GM19455 (cell line): ENCODE measurements at regions not wholly inside any gene's neighbourhood (a gene's known extent, or its start where the extent isn't known, plus 50 kb on each side); places are given as distances from the start of the nearest gene placed in this dataset.

Source experiments
- ATAC-seq: cut with Tn5 transposase; IDR thresholded peaks from one replicate; pipeline ENCODE4 v1.9.1; 2021; ENCODE audit not compliant: unreplicated experiment

DNA sequence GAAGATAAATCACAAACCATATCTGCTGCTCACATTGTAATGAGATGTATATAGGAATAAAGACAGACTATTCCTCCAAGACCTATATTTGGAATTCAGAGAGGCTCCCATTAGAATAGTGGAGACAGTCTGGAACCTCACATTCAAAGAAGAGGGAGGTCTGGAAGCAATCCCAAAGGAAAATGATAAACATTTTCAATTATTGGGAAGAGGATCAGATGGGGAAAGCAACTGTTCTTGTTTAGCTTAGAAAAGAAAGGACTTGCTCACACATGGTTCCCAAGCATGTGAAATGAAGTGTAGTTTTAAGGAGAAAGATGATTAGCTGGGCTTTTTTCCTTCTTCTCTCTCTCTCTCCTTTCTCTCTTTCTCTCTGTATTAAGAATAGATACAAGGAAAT lies 193.0 kb upstream of the LMNTD1 start:
- ATAC-seq, result no peak

DNA sequence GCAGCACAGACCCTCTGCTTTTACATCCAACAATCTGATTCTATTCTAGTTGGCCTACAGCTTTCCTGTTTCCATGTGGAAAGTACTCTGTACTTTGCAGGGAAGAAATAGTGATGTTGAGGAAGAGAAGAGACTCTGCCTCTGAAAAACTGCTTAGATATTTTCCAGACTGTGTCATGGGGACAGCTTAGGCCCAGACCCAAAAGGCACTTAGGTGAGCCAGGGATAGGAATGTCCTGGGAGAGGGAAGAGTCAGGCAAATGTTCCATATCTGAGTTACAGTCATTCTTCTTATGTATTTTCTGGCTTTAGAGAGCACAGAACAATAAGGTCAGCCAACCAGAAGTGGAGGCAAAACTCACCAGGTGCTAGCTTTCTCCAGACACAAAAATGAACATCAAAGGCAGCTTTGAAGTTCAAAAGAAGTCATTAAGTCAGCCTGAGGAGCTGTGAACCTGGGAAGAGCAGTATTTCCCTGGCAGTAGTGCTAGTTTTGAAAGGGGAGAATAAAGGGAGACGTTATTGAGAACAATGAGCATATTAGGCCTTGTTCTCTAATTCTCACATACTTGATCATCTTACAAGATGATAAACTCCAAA lies 199.7 kb upstream of the LMNTD1 start:
- ATAC-seq, result no peak

DNA sequence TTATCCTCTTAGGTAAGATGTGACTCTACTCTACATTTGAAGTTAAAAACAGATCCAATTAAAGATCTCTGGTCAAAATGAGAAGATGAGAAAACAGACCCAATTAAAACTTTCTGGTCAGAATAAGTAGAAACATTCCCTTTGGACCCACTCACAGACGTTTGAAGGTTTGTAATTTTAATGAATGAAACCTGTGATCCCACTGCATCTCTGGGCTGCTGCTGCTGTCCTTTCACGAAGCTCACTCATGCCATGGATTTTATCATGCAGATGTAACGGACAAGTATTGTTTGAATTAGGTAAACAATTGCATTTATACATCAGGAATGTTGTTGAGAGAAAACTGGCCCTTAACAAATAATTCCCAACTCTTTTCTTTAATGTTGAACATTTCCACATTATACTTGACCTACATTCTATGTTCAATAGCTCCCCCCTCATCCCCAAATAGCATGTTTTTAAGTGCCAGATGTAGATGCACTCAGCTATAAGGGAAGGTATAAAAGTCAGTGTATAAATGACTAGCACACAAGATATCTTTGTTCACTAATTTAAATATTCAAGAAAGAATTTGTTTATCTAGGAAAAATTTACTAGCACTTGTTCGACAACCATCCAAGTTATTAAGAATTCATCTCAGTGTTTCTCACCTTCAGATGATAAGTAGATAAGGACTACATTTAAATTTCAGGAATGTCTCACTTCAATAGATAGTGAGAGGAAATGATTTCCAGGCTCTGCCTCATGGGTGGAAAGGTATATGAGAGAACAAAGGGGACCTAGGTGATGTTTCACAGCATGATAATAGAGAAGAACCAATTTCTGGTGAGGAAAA lies 202.3 kb upstream of the LMNTD1 start:
- ATAC-seq, result no peak

DNA sequence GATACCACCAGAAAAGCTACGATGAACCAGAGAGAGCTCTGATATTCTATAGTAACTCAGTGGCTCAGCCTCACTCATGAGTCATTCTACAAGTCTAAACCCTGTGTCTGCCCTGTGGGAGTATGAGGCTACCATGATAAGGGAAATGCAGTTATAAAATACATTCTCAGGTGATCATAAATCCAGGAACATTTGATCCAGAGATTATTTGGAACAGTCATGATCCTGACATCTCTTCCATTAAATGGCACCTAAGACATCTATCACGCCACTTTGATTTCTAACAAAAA lies 202.6 kb upstream of the RASSF8 start:
- ATAC-seq, result no peak

DNA sequence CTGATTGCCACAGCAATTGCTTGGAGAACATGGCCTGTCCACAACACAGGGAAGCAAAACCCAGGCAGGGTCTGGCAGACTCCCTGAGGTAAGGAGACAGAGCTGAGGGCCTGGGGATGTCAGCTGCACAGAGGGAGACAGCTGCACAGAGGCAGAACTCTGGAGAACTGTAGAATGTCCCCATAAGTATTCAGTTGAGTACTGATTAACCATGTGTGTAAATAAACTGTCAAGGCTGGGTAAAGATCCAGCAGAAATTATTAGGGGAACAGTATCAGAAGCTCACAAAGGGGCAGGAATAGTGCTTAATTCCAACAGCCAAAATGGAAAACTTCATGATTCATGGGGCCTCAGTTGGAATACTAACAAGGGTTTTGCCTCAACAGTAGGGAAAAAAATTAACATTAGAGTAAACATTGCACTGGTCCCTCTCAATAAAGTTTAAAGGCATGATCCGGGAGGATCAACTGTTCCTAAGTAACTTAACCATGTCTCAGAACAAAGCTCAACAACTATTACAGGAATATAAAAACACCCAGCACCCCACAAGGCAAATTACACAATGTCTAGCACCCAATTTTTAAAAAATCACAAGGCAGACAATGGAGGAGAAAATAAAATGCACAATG lies 201.3 kb upstream of the RASSF8 start:
- ATAC-seq, result no peak

DNA sequence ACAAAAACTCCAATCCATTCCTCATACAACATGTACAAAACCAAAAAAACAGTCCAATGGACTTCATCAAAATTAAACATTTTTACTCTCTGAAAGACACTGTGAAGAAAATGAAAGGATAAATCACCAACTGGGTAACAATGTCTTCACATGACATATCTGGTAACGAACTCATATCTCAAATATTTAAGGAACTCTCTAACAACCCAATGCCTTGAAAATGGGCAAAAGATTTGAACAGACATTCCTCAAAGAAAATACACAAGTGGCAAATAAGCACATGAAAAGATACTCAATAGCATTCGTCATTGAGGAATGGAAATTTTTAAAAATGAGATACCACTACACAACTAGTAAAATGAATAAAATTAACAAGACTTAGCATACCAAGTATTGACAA lies 198.7 kb upstream of the RASSF8 start:
- no peak for ATAC-seq

DNA sequence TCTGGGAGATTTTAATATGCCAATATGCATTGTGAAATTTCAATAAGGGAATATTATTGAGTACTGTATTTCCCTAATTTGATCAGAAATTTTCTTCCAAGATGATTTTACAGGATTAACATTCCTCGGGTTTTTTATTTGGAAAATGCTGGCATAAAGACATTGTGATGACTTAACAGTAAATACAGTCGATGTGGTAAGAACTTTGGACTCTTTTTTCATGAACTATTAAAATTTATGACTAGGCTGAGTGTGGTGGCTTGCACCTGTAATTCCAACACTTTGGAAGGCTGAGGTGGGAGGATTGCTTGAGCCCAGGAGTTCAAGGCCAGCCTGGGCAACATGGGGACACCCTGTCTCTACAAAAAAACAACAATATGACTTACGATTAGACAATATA lies 197.1 kb upstream of the RASSF8 start:
- no peak for ATAC-seq

DNA sequence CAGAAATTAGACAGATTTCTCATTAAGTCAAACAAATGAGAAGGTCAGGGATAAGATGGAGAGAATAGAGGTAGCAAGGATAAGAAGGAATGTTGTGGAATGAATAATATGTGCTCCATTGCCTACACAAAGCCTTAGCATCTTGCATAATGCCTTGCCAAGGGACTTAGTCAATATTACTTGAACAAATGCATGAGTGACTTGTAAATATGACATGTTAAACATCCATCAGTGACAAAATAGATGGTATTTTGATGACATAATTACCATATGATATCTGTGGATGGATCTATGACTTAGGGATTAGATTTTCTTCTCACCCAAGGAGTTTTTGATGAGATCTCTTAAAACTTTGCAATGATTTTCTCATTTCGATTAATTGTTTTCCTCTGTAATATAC lies 194.1 kb upstream of the RASSF8 start:
- no peak for ATAC-seq

DNA sequence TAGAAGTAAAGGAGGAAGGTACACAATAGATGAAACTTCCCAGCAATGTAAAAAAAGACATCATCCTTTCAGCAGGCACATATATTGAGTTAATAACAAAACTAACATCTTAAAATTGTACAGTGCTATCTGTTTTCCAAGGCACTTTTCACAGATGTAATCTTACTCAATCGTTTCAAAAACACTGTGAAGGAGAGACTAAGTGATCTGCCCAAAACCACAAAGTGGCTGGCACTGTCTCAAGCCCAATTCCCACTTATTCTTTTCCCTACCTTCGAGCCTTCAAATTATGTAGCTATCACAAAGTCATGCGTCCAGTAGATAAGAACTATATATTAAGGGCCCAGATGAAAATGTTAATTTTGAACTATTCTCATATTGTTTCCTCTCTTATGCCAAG lies 193.6 kb upstream of the RASSF8 start:
- ATAC-seq, result no peak

DNA sequence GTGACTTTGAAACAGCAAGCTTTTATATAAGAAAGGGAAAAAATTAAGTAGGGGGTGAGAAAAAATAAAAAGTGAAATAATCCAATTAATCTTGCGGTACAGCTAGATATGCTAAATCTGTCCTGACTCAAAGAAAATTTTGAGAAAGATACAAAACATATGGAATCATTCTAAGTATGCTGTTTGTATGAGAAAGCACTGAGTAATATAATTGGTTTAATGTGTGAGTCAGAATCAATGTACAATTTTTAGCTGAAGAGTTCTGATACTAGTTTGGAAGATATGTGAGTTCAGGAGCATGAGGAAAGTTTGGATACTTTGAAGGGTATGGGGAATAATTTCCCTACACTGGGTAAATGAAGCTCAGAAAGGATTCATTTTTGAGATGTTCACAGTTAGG lies 190.9 kb upstream of the RASSF8 start:
- no peak for ATAC-seq

DNA sequence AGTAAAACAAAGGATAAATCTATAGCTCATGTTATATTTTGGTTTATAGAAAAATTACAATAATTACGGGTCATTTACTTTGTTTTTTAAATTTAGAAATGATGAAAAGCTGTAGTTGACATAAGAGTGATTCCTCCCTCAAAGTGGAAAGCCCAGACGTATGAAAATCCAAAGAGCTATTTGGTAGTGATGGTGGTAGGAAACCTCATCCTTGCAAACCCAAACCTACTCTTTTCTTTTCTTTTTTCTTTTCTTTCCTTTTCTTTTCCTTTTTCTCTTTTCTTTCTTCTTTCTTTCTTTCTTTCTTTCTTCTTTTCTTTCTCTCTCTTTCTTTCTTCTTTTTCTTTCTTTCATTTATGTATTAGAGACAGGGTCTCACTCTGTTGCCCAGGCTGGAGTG lies 190.3 kb upstream of the RASSF8 start:
- ATAC-seq, result no peak

DNA sequence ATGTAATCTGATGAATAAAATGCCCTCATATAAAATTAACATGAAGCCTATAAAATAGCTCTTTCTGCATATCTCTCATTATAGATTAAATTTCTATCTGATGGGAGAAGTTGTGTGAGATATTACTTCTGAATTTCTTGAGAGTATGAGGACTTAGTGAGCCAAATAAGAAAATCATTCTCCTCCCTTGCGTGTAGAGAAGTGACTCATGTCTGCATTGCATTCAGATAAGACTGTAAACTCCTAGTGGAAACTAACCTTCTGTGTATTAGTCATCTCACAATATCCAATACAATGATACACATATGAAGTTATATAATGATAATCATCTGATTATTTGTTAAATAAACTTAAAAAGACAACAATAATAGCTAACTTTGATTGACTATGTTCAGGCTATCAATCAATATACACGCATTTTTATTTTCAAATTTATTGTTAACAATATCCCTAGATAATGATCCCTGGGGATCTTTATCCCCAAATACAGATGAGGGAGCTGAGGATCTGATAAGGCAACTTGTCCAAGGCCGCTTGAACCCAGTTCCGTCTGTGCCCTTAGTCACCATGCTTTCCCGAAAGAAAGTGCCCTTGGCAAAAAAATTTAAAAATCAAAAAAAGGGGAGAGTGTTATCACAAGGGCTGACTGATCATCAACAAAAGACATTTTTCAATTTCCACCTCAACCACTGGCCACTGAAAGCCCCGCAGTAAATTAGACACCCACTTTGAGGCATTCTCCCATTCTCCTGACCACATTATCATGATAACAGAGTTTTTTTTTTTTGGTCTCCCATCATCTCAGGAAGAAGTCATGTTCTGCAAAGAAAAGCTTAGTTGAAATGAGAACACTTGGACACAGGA lies 189.2 kb upstream of the RASSF8 start:
- ATAC-seq, result no peak

DNA sequence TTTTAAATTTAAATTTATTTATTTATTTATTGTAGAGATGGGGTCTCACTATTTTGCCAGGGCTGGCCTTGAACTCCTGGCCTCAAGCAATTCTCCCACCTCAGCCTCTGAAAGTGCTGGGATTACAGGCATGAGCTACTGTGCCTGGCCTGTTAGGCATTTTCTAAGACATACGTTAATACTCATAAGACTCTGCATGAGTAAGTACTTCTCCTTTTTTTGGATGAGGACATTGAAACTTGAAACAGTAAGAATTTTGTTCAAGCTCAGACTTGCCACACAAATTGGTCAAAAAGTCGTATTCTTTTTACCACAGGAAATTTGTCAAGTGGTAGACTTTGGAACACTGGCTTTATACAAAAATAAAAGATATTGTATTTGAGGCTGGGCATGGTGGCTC lies 187.4 kb upstream of the RASSF8 start:
- ATAC-seq, result no peak

DNA sequence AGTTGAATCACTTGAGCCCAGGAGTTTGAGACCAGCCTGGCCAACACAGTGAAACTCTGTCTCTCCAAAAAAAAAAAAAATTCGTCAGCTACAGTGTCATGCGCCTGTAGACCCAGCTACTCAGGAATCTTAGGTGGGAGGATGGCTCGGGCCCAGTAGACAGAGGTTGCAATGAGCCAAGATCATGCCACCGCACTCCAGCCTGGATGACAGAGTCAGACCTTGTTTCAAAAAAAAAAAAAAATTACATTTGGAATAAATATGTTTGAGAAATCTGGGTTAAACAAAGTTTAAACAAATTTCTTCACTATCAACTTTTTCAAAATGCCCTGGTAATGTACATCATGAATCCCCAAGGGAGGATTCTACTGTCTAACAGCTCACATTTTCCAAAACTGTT lies 187.0 kb upstream of the RASSF8 start:
- ATAC-seq, result no peak

DNA sequence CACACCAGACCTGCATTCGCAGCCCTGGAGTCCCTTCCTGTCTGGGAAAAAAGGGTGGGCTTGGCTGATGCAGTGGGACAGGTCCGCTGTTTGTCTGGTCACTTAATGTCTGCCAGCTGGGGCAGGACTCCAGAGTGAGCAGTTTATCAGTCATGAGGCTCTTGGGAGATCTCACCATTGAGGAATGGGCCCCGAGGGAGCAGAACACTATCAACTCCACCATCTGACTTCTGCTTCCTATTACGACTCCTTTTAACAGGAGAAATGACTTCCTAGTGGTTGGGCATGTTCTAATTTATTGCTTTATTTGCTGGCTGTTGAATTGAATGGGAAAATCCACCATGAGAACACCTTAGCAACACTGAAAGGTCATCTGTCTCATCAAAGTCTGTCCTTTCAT lies 182.5 kb upstream of the RASSF8 start:
- ATAC-seq, result no peak

DNA sequence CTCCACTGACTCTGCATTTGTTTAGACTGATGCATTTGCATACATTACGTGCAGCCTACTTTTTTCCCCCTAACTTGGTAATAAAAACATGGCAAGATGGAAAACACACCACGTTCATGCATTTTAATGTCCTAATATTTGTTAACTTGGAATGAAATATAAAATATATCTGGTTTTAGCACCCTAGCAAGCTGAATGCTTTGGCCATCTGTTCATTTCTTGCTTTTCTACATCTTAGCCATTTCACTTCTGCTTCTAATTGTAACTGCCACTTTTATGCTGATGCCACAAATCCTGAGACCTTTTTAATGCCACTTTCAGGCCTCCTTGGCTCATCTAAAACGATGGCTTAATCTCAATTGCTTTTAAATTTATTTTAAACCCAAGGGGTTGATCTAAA lies 177.7 kb upstream of the RASSF8 start:
- no peak for ATAC-seq

DNA sequence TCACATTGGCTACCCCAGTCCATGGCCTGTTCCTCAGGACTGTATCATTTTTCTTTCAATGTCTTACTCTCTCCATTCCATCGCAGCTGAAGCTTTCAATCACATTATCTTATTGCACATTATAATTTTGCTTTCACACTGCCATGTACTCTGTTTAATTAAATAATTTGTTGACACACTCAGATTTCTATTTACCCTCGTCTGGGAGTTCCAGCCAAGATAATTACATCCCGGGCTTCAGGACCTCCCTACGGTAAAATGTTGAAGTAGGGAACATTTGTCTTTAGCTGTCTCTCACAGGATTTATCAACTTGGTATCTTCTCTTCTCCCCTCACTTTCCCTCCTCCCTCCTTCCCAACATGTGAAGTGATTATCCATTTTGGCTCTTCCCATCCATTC lies 177.2 kb upstream of the RASSF8 start:
- ATAC-seq, result no peak

DNA sequence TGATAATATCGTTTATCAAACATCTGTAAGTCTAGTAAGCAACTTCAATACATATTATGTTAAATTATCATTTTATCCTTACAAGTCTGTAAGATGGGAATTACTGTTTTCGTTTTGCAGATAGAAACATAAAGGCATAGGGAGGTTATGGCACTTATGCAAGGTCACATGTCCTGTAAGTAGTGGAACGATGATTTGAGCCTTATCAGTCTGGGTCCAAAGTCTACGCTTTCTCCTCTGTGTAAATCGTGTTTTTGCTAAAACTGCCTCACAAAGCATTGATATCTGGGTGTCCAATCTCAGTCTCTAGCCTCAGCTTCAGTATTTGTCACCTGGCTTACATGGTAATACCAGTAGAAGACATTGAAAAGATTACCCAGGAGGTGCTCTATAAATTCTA lies 174.9 kb upstream of the RASSF8 start:
- ATAC-seq, result no peak

DNA sequence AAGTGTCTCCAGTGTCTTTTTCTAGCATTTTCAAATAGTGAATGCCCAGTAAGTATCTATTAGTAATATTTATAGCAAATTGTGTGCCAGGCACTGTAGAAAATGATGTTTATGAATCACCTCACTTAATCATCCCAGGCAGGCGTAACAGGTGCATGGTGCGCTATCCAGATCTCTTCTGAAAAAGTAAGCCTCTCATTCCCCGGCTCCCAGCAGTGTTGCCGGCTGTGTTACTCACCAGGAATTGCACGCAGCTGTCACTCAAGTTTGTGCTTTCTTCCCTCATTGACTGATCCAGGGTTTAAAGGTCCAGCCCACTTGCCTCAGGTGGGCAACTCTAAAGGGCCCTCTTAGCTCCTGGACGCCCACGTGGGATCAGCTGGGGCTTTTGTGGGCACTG lies 173.8 kb upstream of the RASSF8 start:
- ATAC-seq, result no peak

DNA sequence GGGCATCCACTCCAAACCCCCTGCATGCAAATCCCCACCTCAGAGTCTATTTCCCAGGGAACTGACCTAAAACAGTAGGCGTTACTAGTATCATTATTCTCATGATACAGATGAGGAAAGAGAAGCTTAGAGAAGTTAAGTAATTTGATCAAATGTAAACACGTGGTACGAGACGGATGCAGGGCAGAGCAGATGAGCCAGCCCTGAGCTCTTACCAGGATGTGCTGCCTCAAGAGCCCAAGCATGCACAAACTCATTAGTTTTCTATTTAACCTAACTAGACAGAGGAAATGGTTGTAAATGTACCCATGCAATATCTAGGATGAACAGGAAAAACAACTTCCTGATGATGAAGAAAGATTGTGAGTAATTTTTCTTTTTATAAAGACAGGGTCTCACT lies 173.3 kb upstream of the RASSF8 start:
- no peak for ATAC-seq

DNA sequence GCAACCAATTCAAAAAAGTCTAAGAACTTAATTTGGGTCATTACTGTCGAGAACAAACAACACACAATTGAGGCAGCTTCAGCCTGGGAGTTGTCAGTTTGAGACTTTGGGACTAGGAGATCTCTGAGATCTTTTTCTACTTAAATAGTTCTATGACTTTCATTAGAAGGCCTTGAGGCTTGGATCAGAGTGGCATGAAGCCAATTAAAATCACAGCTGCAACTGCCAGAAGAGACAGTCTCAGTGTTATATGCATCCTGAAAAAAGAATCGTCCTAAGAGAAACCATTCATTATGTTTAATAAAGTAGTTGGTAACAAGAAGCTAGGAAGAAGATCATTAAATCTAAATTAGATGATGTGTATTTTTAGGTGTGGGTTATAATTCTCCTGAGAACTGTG lies 170.8 kb upstream of the RASSF8 start:
- no peak for ATAC-seq
